AG09319 (cell line): ENCODE measurements at regions not wholly inside any gene's neighbourhood (a gene's known extent, or its start where the extent isn't known, plus 50 kb on each side); places are given as distances from the start of the nearest gene placed in this dataset.
"Not testable (repeated sequence)": the region's sequence is repeated elsewhere in the genome, so short reads cannot be mapped to it uniquely, and the experiment has no call there.

ENCODE experiments used
- DNase-seq: peaks from one replicate; pipeline ENCODE4 v3.0.0-alpha.2; 2010; ENCODE audit warnings: low read depth; ENCODE audit errors: extremely low read depth
- CTCF ChIP-seq: IDR thresholded peaks from 2 replicates; pipeline ENCODE4 v1.5.1; 2011; ENCODE audit warnings: low read depth, mild to moderate bottlenecking, inconsistent platforms, low read length, moderate library complexity

DNA sequence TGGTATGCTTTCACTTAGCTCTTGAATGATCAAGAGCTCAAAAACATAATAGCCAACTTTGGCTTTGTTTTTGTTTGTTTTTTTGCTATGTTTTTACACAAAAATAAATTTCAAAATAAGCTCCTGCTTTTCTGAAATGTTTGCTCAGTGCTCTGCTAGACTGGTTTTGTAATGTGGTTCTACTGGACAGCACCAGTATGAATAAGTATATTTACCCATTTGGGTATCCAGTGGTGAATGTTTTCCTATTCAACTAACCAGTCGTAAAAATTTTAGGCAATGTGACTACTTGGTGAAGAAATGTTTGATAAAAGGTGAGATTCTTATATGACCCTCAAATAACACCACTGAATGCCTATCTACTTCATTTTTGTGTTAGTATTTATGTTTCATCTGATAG lies 308.6 kb downstream of the PTPRC start:
- no peak for TF ChIP-seq CTCF
- DNase-seq = no peak

DNA sequence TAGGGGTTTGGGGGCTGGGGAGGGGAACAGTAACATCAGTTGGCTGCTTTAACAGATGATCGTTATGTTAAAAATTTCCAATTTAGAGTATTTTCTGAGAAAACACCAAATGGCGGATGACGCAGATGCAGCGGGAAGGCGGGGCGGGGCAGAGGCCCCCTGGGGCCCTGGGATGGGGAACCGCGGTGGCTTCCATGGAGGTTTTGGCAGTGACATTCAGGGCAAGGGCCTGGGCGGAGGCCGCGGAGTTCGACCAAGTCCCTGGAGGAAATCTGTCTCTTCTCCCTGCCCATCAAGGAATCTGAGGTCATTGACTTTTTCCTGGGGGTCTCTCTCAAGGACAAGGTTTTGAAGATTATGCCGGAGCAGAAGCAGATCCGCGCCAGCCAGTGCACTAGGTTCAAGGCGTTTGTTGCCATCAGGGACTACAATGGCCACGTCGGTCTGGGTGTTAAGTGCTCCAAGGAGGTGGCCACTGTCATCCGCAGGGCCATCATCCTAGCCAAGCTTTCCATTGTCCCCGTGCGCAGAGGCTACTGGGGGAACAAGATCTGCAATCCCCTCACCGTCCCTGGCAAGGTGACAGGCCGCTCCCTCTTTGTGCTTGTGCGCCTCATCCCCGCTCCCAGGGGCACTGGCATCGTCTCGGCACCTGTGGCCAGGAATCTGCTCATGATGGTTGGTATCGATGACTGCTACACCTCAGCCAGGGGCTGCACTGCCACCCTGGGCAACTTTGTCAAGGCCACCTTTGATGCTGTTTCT lies 310.2 kb downstream of the PTPRC start:
- no peak for DNase-seq
- no peak for TF ChIP-seq CTCF

DNA sequence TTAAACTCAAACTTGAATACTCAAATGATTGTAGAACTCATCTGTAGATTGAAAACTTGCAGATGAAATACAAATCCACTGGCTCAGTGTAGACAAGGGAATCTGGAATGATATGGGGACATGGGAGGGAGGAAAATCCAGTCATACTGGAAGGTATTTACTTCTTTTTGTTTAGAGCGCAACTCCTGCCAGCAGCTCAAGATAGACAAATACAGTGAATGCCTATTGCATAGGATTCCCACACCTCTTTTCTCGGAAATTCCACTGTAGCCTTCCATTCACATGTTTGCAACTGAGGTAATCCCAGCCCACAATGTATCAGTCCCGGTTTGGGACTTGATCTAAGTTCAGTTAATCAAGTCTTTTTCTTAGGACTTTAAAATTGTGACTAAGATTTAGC lies 311.2 kb downstream of the PTPRC start:
- no peak for DNase-seq
- TF ChIP-seq CTCF = no peak

- TF ChIP-seq CTCF = no peak
- no peak for DNase-seq
These were observed 316.2 kb downstream of the PTPRC start for GRCh38 chr1:198955085-198955484.

GRCh38 chr1:198957044-198957443 lies 318.2 kb downstream of the PTPRC start:
- no peak for TF ChIP-seq CTCF
- no peak for DNase-seq

DNA sequence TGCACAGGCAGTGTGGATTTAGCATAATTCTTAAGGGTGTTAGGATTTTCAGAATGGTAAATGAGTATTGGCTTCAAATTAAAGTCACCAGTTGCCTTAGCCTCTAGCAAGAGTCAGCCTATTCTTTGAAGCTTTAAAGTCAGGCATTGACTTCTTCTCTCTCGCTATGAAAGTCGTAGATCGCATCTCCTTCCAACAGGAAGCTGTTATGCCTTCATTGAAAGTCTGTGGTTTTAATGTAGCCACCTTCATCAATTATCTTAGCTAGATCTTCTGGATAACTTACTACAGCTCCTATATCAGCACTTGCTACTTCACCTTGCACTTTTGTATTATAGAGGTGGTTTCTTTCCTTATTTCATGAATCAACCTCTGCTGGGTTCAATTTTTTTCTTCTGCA lies 320.2 kb downstream of the PTPRC start:
- no peak for DNase-seq
- no peak for TF ChIP-seq CTCF

GRCh38 chr1:198959676-198960075 lies 320.8 kb downstream of the PTPRC start:
- no peak for DNase-seq
- no peak for TF ChIP-seq CTCF

DNA sequence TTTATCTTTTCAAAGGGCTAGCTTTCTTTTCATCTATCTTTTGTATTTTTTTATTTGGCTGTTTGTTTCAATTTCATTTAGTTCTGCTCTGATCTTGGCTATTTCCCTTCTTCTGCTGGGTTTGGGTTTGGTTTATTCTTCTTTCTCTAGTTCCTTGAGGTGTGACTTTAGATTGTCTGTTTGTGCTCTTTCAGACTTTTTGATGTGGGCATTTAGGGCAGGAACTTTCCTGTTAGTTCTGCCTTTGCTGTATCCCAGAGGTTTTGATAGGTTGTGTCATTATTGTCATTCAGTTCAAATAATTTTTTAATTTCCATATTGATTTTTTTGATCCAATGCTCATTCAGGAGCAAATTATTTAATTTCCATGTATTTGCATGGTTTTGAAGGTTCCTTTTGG lies 325.0 kb downstream of the PTPRC start:
- DNase-seq = not testable (repeated sequence)
